HuH-7.5 (cell line): ENCODE measurements at regions not wholly inside any gene's neighbourhood (a gene's known extent, or its start where the extent isn't known, plus 50 kb on each side); places are given as distances from the start of the nearest gene placed in this dataset.
"Not testable (repeated sequence)": the region's sequence is repeated elsewhere in the genome, so short reads cannot be mapped to it uniquely, and the experiment has no call there.

ENCODE experiments used
- DNase-seq: peaks from one replicate; pipeline ENCODE4 v3.0.0; 2011; ENCODE audit warnings: low spot score

GRCh38 chr9:2354856-2355696, 266.5 kb upstream of the VLDLR start:
- no peak for DNase-seq

- no peak for DNase-seq
Observed at GRCh38 chr9:2355697-2355983, 265.9 kb upstream of the VLDLR start.

- DNase-seq, result no peak
Observed at GRCh38 chr9:2356041-2356790, 265.4 kb upstream of the VLDLR start.

- DNase-seq, result no peak
Observed at GRCh38 chr9:2359891-2360471, 261.6 kb upstream of the VLDLR start.

- no peak for DNase-seq
Observed at GRCh38 chr9:2362150-2362549, 259.4 kb upstream of the VLDLR start.

- no peak for DNase-seq
Observed at GRCh38 chr9:2363138-2363745, 258.3 kb upstream of the VLDLR start.

- DNase-seq, result no peak
Observed at GRCh38 chr9:2363781-2364180, 257.8 kb upstream of the VLDLR start.

- peak; percentile 2 for DNase-seq
Observed at GRCh38 chr9:2367970-2368369, 253.6 kb upstream of the VLDLR start.

GRCh38 chr9:2373648-2374047, 247.9 kb upstream of the VLDLR start:
- DNase-seq, result no peak

GRCh38 chr9:2375114-2375513, 246.5 kb upstream of the VLDLR start:
- no peak for DNase-seq

- DNase-seq, result no peak
Observed at GRCh38 chr9:2377117-2377516, 244.5 kb upstream of the VLDLR start.

GRCh38 chr9:2377834-2378233, 243.8 kb upstream of the VLDLR start:
- DNase-seq, result no peak

GRCh38 chr9:2378266-2378665, 243.3 kb upstream of the VLDLR start:
- DNase-seq, result no peak

- no peak for DNase-seq
Observed at GRCh38 chr9:2378816-2379215, 242.8 kb upstream of the VLDLR start.

GRCh38 chr9:2384741-2385140, 236.8 kb upstream of the VLDLR start:
- DNase-seq, result no peak

- DNase-seq, result no peak
Observed at GRCh38 chr9:2385746-2386145, 235.8 kb upstream of the VLDLR start.

- DNase-seq, result no peak
Observed at GRCh38 chr9:2386566-2386965, 235.0 kb upstream of the VLDLR start.

GRCh38 chr9:2387166-2387565, 234.4 kb upstream of the VLDLR start:
- DNase-seq, result no peak

GRCh38 chr9:2389404-2389803, 232.2 kb upstream of the VLDLR start:
- DNase-seq, result no peak

- no peak for DNase-seq
Observed at GRCh38 chr9:2390028-2390427, 231.6 kb upstream of the VLDLR start.

GRCh38 chr9:2391509-2392132, 230.0 kb upstream of the VLDLR start:
- DNase-seq, result not testable (repeated sequence)

- not testable (repeated sequence) for DNase-seq
Observed at GRCh38 chr9:2394087-2394741, 227.4 kb upstream of the VLDLR start.
